ENCODE measurements at regions not wholly inside any gene's neighbourhood (a gene's known extent, or its start where the extent isn't known, plus 50 kb on each side); places are given as distances from the start of the nearest gene placed in this dataset.

DNA sequence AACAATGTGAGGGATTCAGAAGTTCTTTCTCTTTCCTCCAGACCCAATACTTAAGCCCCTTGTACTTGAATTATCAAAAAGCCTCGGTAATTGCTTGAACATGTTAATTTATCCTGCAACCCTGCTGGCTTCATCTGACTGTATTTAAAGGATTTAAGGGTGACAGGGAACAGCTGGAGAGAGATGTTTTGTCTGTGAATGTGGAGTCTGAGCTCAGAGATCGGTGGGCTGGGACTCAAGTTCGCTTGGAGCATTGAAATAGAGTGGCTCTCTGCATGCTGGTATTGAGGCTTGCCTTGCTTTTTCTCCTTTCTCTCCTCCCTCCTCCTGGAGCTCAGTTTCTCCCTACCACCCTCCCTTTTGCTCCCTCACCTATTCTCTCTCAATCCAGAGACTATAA lies 73.6 kb downstream of the BOD1L2 start:
- no peak overlapping the region for H3K4me3 ChIP-seq (ENCODE audit: control insufficient read depth, low read depth, low read length)
- no peak for DNase-seq (ENCODE audit: low read depth)
- TF ChIP-seq, protein P1, sequence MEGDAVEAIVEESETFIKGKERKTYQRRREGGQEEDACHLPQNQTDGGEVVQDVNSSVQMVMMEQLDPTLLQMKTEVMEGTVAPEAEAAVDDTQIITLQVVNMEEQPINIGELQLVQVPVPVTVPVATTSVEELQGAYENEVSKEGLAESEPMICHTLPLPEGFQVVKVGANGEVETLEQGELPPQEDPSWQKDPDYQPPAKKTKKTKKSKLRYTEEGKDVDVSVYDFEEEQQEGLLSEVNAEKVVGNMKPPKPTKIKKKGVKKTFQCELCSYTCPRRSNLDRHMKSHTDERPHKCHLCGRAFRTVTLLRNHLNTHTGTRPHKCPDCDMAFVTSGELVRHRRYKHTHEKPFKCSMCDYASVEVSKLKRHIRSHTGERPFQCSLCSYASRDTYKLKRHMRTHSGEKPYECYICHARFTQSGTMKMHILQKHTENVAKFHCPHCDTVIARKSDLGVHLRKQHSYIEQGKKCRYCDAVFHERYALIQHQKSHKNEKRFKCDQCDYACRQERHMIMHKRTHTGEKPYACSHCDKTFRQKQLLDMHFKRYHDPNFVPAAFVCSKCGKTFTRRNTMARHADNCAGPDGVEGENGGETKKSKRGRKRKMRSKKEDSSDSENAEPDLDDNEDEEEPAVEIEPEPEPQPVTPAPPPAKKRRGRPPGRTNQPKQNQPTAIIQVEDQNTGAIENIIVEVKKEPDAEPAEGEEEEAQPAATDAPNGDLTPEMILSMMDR (IDR thresholded peaks at IDR 0.05; ENCODE audit: control insufficient read depth, insufficient read depth, low read depth, low read length, missing control alignments) = no peak

DNA sequence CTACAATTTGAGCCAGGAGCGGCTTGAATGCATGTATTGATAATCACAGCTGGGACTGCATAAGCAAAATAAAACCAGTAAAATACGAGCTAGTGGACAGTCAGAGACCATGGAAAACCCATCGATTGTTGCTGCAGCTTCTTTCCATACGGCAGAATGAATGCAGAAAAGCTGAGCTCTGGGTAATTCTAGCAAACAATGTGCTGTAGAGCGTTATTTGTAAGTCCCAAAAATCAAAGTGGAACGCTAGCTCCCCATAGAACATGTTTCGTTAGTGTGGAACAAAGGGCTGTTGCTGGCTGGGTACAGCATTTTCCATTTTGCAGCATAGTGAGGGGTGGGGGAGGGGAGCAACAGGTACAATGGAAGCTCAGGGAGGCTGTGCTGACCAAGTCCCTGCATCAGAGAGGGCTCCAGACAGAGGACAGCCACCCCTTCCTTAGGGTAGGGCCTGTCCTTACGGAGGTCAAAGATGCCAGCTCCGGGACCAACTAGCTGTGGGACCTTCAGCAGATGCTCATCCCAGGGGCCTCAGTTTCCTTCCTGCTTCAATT lies 74.1 kb downstream of the BOD1L2 start:
- DNase-seq (ENCODE audit: low read depth) = no peak
- TF ChIP-seq, protein P1 (IDR thresholded peaks at IDR 0.05; ENCODE audit: control insufficient read depth, insufficient read depth, low read depth, low read length, missing control alignments) = no peak
- no peak overlapping the region for H3K4me3 ChIP-seq (ENCODE audit: control insufficient read depth, low read depth, low read length)

DNA sequence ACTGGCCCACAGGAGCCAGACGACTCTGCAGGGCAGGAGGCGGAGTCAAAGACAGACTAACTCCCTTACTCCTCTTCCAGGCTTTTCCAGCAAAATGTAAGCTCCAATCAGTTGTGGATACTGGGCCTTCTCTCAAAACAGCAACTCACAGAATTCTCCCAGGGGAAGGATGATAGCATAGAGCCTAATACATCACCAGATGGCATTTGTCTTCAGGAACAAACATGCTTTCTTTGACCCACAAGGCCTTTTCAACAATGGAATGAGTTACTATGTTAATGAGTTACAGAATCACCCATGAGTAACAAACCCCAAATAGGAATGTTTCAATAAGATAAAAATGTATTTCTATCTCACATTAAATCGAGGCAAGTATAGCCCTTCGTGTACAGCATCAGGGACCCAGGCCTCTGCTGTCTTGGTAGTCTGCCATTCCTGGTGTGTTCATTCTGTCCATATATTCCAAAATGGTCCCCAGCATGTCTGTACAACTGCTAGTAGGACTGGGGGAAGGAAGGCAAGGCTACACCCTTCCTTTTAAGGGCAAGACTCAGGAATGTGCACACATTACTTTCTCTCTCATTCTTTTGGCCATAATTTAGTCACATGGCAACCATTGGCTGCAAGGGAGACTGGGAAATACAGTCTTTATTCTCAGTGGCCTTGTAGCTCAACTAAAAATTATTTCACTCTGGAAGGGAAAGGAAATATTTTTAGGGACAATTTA lies 76.4 kb downstream of the BOD1L2 start:
- DNase-seq (ENCODE audit: low read depth) = no peak
- TF ChIP-seq, protein P1 (IDR thresholded peaks at IDR 0.05; ENCODE audit: control insufficient read depth, insufficient read depth, low read depth, low read length, missing control alignments) = no peak
- H3K4me3 ChIP-seq (ENCODE audit: control insufficient read depth, low read depth, low read length) = no peak overlapping the region

DNA sequence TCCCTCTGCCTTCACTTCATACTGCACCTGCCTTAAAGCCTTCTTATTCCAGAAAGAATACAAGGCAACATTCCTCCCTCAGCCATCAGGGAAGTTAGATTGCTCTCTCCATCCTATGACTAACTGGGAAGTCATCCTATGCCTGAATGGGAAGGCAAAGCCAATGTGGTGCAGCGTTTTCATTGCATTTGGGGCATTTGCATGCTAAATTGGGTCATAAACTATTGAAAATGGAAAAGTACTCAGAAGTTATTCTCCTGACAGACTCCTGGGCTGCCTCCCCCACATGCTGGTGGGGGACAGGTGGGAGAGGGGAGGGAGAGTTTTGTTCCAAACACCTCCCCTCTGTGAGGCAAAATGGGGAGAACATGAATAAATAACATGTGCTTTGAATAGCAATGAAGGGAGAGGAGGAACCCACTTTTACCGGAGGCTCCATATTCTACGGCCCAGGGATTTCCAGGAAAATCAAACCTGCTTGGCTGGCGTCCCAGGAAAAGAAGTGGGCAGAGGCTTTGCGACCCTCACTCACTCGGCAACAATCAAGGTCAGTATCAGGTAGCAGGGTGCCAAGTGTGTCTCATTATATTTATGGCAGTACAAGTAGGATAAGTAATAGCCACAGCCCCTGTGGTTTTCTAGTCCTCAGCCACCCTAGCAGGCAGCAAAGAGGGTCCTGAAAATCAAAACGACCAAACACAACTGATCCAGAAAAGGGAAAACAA lies 84.1 kb downstream of the BOD1L2 start:
- TF ChIP-seq, protein P1 (IDR thresholded peaks at IDR 0.05; ENCODE audit: control insufficient read depth, insufficient read depth, low read depth, low read length, missing control alignments) = no peak
- H3K4me3 ChIP-seq (ENCODE audit: control insufficient read depth, low read depth, low read length) = no peak overlapping the region
- no peak for DNase-seq (ENCODE audit: low read depth)

DNA sequence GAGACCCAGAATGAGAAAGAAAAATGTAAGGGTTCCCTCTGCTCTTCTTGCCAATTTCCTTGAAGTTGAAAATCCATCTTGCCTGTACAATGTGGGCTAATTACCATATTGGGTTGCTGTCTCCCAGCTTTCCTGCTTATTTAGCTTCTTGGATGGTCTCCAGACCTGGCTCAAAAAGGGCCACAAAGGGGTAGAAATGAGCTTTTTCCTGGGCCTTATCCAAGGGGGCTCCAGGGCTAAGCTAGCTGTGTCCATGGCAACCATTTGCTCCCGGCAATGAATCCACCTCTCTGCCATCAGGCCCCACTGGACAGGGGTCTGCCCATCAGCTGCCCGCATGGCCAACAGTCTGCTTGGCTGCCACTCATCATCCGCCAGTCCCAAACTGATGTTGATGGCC lies 85.0 kb downstream of the BOD1L2 start:
- H3K4me3 ChIP-seq (ENCODE audit: control insufficient read depth, low read depth, low read length) = no peak overlapping the region
- DNase-seq (ENCODE audit: low read depth) = no peak
- TF ChIP-seq, protein P1 (IDR thresholded peaks at IDR 0.05; ENCODE audit: control insufficient read depth, insufficient read depth, low read depth, low read length, missing control alignments) = no peak

DNA sequence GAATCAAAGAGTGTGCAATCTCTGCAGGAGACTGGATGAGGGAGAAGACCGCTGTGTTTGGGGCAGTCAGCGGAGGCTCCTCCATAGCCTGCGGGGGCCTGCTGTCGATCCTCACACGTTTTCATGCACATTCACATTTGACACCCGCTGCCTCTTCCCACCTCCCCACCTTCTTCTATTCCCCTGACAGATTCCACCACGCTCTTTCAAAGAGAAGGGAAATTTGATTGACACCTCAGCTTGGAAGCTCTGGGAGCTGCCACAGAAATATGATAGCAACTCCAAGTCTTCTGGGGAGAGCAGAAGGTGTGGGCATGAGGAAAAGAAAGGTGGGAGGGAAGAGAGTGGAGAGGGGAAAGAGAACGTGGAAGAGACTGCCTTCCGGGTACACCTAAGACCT lies 87.5 kb downstream of the BOD1L2 start:
- H3K4me3 ChIP-seq (ENCODE audit: control insufficient read depth, low read depth, low read length) = no peak overlapping the region
- DNase-seq (ENCODE audit: low read depth) = no peak
- TF ChIP-seq, protein P1 (IDR thresholded peaks at IDR 0.05; ENCODE audit: control insufficient read depth, insufficient read depth, low read depth, low read length, missing control alignments) = no peak
